ENCODE measurements at regions not wholly inside any gene's neighbourhood (a gene's known extent, or its start where the extent isn't known, plus 50 kb on each side); places are given as distances from the start of the nearest gene placed in this dataset.

DNA sequence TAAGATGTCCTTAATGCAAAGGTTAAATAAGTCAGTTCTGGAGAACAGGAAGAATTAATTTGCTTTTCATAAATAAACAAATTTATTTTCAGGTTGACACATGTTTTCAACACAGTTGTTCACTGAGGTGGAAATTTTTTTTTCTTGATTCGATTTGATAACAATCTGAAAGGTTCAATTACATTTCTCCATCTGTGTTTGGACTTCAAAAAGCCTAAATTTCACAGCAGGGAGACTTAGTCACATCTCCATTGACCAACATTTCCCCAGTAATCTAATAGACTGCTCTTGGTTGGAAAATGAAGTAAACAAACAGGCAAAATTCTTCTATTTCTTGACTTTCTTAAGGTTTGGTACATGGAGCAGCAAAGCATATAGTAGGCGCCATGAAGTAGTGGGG lies 134.9 kb upstream of the CPNE8 start:
- no peak for DNase-seq (ENCODE audit: low read depth)
- no peak overlapping the region for H3K4me3 ChIP-seq (ENCODE audit: low read depth, low read length)
- TF ChIP-seq, protein P1, sequence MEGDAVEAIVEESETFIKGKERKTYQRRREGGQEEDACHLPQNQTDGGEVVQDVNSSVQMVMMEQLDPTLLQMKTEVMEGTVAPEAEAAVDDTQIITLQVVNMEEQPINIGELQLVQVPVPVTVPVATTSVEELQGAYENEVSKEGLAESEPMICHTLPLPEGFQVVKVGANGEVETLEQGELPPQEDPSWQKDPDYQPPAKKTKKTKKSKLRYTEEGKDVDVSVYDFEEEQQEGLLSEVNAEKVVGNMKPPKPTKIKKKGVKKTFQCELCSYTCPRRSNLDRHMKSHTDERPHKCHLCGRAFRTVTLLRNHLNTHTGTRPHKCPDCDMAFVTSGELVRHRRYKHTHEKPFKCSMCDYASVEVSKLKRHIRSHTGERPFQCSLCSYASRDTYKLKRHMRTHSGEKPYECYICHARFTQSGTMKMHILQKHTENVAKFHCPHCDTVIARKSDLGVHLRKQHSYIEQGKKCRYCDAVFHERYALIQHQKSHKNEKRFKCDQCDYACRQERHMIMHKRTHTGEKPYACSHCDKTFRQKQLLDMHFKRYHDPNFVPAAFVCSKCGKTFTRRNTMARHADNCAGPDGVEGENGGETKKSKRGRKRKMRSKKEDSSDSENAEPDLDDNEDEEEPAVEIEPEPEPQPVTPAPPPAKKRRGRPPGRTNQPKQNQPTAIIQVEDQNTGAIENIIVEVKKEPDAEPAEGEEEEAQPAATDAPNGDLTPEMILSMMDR (IDR thresholded peaks at IDR 0.05; ENCODE audit: low read depth, low read length, missing control alignments): no peak

DNA sequence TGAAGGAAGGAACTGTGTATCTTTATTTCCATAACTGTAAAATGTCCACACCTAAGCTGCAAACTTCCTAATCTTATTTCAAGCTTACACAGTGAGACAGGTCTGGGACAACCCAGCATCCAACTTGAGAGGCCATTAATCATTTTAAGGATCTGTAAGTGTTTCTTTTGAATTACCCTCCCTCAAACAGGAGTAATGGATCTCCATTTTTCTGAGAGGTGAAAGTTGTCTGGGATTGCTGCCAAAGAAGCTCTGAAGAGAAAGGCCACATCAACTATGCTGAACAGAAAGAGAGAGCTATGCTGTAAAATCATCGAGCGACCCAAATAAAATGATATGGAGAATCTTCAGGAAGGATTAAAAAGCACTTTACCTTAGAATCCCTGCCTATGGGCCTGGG lies 131.7 kb upstream of the CPNE8 start:
- no peak overlapping the region for H3K4me3 ChIP-seq (ENCODE audit: low read depth, low read length)
- TF ChIP-seq, protein P1 (IDR thresholded peaks at IDR 0.05; ENCODE audit: low read depth, low read length, missing control alignments): no peak
- DNase-seq (ENCODE audit: low read depth): no peak

DNA sequence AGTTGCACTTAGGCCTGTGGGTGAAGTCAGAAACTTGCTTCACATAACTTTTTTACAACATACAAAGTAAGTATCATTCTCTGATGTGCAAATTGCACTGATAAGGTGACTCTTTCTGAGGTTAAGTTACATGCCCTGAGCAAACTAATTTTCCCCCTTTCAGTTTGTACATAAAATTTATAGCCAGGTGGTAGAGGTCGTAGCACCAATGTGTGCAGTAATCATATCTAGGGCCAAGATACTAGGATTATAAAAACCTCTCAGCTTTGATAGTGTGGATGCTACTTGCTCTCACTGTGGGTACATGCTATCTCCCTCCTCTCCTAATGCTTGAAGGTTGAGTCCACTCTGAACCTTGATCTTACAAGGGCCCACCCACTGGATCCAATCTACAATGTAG lies 130.7 kb upstream of the CPNE8 start:
- TF ChIP-seq, protein P1 (IDR thresholded peaks at IDR 0.05; ENCODE audit: low read depth, low read length, missing control alignments): no peak

DNA sequence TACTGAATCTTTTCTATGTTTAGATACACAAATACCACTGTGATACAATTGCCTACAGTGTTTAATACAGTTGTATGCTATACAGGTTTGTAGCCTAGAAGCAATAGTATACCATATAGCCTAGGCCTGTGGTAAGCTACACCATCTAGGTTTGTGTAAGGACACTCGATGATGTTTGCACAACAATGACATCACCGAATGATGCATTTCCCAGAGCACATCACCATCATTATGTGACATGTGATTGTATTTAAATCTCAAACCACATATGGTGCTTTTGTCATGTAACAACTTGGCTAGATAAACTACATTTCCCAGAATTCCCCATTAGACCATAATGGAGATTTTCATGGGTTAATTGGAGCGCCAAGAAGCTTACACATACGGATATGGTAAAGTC lies 128.4 kb upstream of the CPNE8 start:
- no peak overlapping the region for H3K4me3 ChIP-seq (ENCODE audit: low read depth, low read length)
- DNase-seq (ENCODE audit: low read depth): no peak
- TF ChIP-seq, protein P1 (IDR thresholded peaks at IDR 0.05; ENCODE audit: low read depth, low read length, missing control alignments): no peak

More for the DNA sequence above, 130.7 kb upstream of the CPNE8 start:
- no peak overlapping the region for H3K4me3 ChIP-seq (ENCODE audit: low read depth, low read length)
- DNase-seq (ENCODE audit: low read depth): no peak

- TF ChIP-seq, protein P1 (IDR thresholded peaks at IDR 0.05; ENCODE audit: low read depth, low read length, missing control alignments): no peak
- DNase-seq (ENCODE audit: low read depth): no peak
- H3K4me3 ChIP-seq (ENCODE audit: low read depth, low read length): no peak overlapping the region
Measured at GRCh38 chr12:39032448-39032847, 127.1 kb upstream of the CPNE8 start.

- no peak for DNase-seq (ENCODE audit: low read depth)
Measured at GRCh38 chr12:39032034-39032433, 126.6 kb upstream of the CPNE8 start.

GRCh38 chr12:39028382-39028781 lies 123.0 kb upstream of the CPNE8 start:
- TF ChIP-seq, protein P1 (IDR thresholded peaks at IDR 0.05; ENCODE audit: low read depth, low read length, missing control alignments): no peak
- DNase-seq (ENCODE audit: low read depth): no peak
- H3K4me3 ChIP-seq (ENCODE audit: low read depth, low read length): no peak overlapping the region

More at GRCh38 chr12:39032034-39032433, 126.6 kb upstream of the CPNE8 start:
- TF ChIP-seq, protein P1 (IDR thresholded peaks at IDR 0.05; ENCODE audit: low read depth, low read length, missing control alignments): no peak
- no peak overlapping the region for H3K4me3 ChIP-seq (ENCODE audit: low read depth, low read length)

All from GM12864 (cell line).